GM21423 (cell line): ENCODE measurements at regions not wholly inside any gene's neighbourhood (a gene's known extent, or its start where the extent isn't known, plus 50 kb on each side); places are given as distances from the start of the nearest gene placed in this dataset.
A peak's percentile ranks its signal among the peaks of the same experiment; 100 is the strongest.
"Not testable (repeated sequence)": the region's sequence is repeated elsewhere in the genome, so short reads cannot be mapped to it uniquely, and the experiment has no call there.

Source experiments
- ATAC-seq: cut with Tn5 transposase; IDR thresholded peaks from one replicate; pipeline ENCODE4 v1.9.1; 2021; ENCODE audit warnings: mild to moderate bottlenecking, moderate library complexity; ENCODE audit not compliant: unreplicated experiment

GRCh38 chr6:104519566-104519965 is 340.2 kb downstream of the HACE1 start:
- ATAC-seq = no peak

GRCh38 chr6:104509355-104509754 is 350.4 kb downstream of the HACE1 start:
- ATAC-seq = no peak

GRCh38 chr6:104506429-104506828 is 353.3 kb downstream of the HACE1 start:
- ATAC-seq = no peak

GRCh38 chr6:104505838-104506237 is 353.9 kb downstream of the HACE1 start:
- no peak for ATAC-seq

GRCh38 chr6:104500265-104500664 is 359.5 kb downstream of the HACE1 start:
- ATAC-seq = no peak

GRCh38 chr6:104486035-104486434 is 373.7 kb downstream of the HACE1 start:
- no peak for ATAC-seq

- no peak for ATAC-seq
Observed at GRCh38 chr6:104484626-104485025, 375.1 kb downstream of the HACE1 start.

- ATAC-seq = no peak
Observed at GRCh38 chr6:104484191-104484590, 375.5 kb downstream of the HACE1 start.

GRCh38 chr6:104483225-104483834 is 376.4 kb downstream of the HACE1 start:
- ATAC-seq = no peak

GRCh38 chr6:104477569-104477968 is 382.1 kb downstream of the HACE1 start:
- no peak for ATAC-seq

GRCh38 chr6:104473021-104473429 is 386.7 kb downstream of the HACE1 start:
- no peak for ATAC-seq

- no peak for ATAC-seq
Observed at GRCh38 chr6:104472021-104472901, 387.5 kb downstream of the HACE1 start.

GRCh38 chr6:104466306-104466705 is 393.4 kb downstream of the HACE1 start:
- no peak for ATAC-seq

GRCh38 chr6:104462811-104463599 is 396.7 kb downstream of the HACE1 start:
- ATAC-seq = no peak

GRCh38 chr6:104460738-104461483 is 398.8 kb downstream of the HACE1 start:
- ATAC-seq = no peak

- peak; percentile 80 for ATAC-seq
Observed at GRCh38 chr6:104459543-104459942, 400.2 kb downstream of the HACE1 start.

- ATAC-seq = no peak
Observed at GRCh38 chr6:104449918-104450317, 409.8 kb downstream of the HACE1 start.

GRCh38 chr6:104446101-104447080 is 413.3 kb downstream of the HACE1 start:
- not testable (repeated sequence) for ATAC-seq

- ATAC-seq = no peak
Observed at GRCh38 chr6:104434519-104434918, 425.2 kb downstream of the HACE1 start.

GRCh38 chr6:104431096-104431495 is 428.6 kb downstream of the HACE1 start:
- peak; percentile 53 for ATAC-seq
